ENCODE measurements at regions not wholly inside any gene's neighbourhood (a gene's known extent, or its start where the extent isn't known, plus 50 kb on each side); places are given as distances from the start of the nearest gene placed in this dataset.
"Not testable (repeated sequence)": the region's sequence is repeated elsewhere in the genome, so short reads cannot be mapped to it uniquely, and the experiment has no call there.

DNA sequence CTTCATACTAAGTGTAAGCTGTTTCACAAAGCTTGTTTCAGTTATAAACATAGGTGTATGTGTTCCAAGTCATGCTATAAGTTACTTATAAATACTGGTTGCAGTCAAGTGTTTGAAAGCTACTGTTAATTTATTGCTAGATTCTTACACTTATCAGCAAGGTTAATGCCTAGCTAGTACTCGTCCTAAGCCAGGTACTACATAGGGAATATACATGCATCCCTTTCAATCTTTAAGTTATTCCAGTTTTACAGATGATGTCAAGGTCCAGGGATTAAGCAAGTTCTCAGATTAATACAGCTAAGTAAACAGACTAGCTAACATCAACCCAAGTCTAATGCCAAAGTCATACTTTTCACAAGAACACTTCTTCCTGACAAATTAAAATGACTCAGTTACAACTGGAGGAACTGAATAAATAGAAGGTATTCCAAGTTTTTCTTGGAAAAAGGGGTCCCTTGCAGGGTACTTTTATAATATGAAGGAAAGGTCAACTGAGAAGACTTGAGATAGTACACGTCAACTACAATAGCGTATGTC, 652.2 kb upstream of the USP24 start:
- H3K36me3 ChIP-seq (ENCODE audit: insufficient read depth, insufficient read length, low read length) = no peaks in the 10 kb centered on the region
- H3K4me3 ChIP-seq (ENCODE audit: insufficient read length, low read depth) = no peak overlapping the region
- H3K4me1 ChIP-seq (ENCODE audit: insufficient read depth, insufficient read length) = no peaks in the 10 kb centered on the region
- H3K9me3 ChIP-seq (ENCODE audit: insufficient read depth, low read length) = no peaks in the 10 kb centered on the region
- H3K27me3 ChIP-seq (ENCODE audit: insufficient read depth, insufficient read length) = no peaks in the 10 kb centered on the region
- TF ChIP-seq ZNF274 (IDR thresholded peaks at IDR 0.05; ENCODE audit: low read depth, low read length) (no peak), SUZ12 (IDR thresholded peaks at IDR 0.05; ENCODE audit: extremely low read depth, insufficient read depth, insufficient read length) (no peak), YY1 (IDR thresholded peaks at IDR 0.05; ENCODE audit: insufficient read depth, insufficient read length) (no peak)
- no peak overlapping the region for H3K9ac ChIP-seq (ENCODE audit: insufficient read length, low read depth)
- DNase-seq (ENCODE audit: low read depth, low spot score) = no peak

DNA sequence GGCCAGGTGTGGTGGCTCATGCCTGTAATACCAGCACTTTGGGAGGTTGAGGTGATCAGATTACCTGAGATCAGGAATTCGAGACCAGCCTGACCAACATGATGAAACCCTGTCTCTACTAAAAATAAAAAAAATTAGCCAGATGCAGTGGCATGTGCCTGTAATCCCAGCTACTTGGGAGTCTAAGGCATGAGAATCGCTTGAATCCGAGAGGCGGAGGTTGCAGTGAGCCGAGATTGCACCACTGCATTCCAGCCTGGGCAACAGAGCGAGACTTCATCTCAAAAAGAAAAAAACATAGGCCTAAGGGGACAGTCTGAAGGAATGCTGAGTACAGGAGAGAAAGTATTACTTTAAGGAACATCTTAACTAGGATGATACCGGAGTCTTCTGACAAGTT, 650.6 kb upstream of the USP24 start:
- H3K36me3 ChIP-seq (ENCODE audit: insufficient read depth, insufficient read length, low read length); H3K9ac ChIP-seq (ENCODE audit: insufficient read length, low read depth); H3K9me3 ChIP-seq (ENCODE audit: insufficient read depth, low read length); H3K27me3 ChIP-seq (ENCODE audit: insufficient read depth, insufficient read length); DNase-seq (ENCODE audit: low read depth, low spot score); H3K4me1 ChIP-seq (ENCODE audit: insufficient read depth, insufficient read length); H3K4me3 ChIP-seq (ENCODE audit: insufficient read length, low read depth): not testable (repeated sequence)

- no peak for DNase-seq (ENCODE audit: low read depth, low spot score)
- Histone ChIP-seq H3K36me3 (ENCODE audit: insufficient read depth, insufficient read length, low read length) (no peaks in the 10 kb centered on the region), H3K4me1 (ENCODE audit: insufficient read depth, insufficient read length) (no peaks in the 10 kb centered on the region), H3K27me3 (ENCODE audit: insufficient read depth, insufficient read length) (no peaks in the 10 kb centered on the region), H3K9me3 (ENCODE audit: insufficient read depth, low read length) (no peaks in the 10 kb centered on the region), H3K4me3 (ENCODE audit: insufficient read length, low read depth) (no peak overlapping the region), H3K9ac (ENCODE audit: insufficient read length, low read depth) (no peak overlapping the region)
- no peak for TF ChIP-seq YY1 (IDR thresholded peaks at IDR 0.05; ENCODE audit: insufficient read depth, insufficient read length)
- no peak for TF ChIP-seq ZNF274 (IDR thresholded peaks at IDR 0.05; ENCODE audit: low read depth, low read length)
- no peak for TF ChIP-seq SUZ12 (IDR thresholded peaks at IDR 0.05; ENCODE audit: extremely low read depth, insufficient read depth, insufficient read length)
Measured at GRCh38 chr1:55864251-55864650, 649.1 kb upstream of the USP24 start.

DNA sequence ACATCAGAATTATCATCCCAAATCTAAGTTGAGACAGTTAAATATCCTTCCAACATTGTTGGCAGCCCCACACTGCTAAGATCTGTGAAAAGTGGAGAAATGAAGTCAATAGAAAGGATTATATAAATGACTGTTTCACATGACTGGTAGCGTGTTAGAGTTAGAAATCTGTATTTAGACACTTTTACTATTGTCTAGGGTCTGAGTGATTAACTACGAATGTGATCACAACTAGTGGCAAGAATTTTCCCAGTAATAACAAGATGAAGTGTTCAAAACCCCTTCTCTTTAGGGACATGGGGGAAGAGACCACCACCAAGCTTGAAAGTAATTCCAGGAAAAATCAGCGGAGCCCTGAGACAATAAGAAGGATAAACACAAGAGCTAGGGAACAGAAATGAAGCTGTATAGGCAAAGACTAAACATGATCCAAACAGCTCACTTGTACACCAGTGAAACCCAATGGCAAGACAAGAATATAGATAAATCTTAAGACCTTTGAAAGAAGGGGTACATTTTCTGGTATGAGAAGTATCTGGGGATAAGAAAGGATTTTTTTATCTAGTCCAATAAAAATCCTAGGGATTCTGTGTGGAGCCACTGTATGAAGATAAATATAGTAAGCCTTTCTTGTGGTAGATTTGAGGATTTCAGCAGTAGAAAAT, 646.6 kb upstream of the USP24 start:
- DNase-seq (ENCODE audit: low read depth, low spot score) = no peak
- no peak overlapping the region for H3K9ac ChIP-seq (ENCODE audit: insufficient read length, low read depth)
- H3K4me1 ChIP-seq (ENCODE audit: insufficient read depth, insufficient read length) = no peaks in the 10 kb centered on the region
- H3K9me3 ChIP-seq (ENCODE audit: insufficient read depth, low read length) = no peaks in the 10 kb centered on the region
- TF ChIP-seq SUZ12 (IDR thresholded peaks at IDR 0.05; ENCODE audit: extremely low read depth, insufficient read depth, insufficient read length) (no peak), ZNF274 (IDR thresholded peaks at IDR 0.05; ENCODE audit: low read depth, low read length) (no peak), YY1 (IDR thresholded peaks at IDR 0.05; ENCODE audit: insufficient read depth, insufficient read length) (no peak)
- H3K4me3 ChIP-seq (ENCODE audit: insufficient read length, low read depth) = no peak overlapping the region
- no peaks in the 10 kb centered on the region for H3K36me3 ChIP-seq (ENCODE audit: insufficient read depth, insufficient read length, low read length)
- H3K27me3 ChIP-seq (ENCODE audit: insufficient read depth, insufficient read length) = no peaks in the 10 kb centered on the region

- Histone ChIP-seq H3K4me1 (ENCODE audit: insufficient read depth, insufficient read length) (no peaks in the 10 kb centered on the region), H3K9me3 (ENCODE audit: insufficient read depth, low read length) (no peaks in the 10 kb centered on the region), H3K36me3 (ENCODE audit: insufficient read depth, insufficient read length, low read length) (no peaks in the 10 kb centered on the region), H3K27me3 (ENCODE audit: insufficient read depth, insufficient read length) (no peaks in the 10 kb centered on the region), H3K4me3 (ENCODE audit: insufficient read length, low read depth) (no peak overlapping the region), H3K9ac (ENCODE audit: insufficient read length, low read depth) (no peak overlapping the region)
- no peak for DNase-seq (ENCODE audit: low read depth, low spot score)
- TF ChIP-seq YY1 (IDR thresholded peaks at IDR 0.05; ENCODE audit: insufficient read depth, insufficient read length) = no peak
- no peak for TF ChIP-seq SUZ12 (IDR thresholded peaks at IDR 0.05; ENCODE audit: extremely low read depth, insufficient read depth, insufficient read length)
- TF ChIP-seq ZNF274 (IDR thresholded peaks at IDR 0.05; ENCODE audit: low read depth, low read length) = no peak
Measured at GRCh38 chr1:55860798-55861519, 645.8 kb upstream of the USP24 start.

DNA sequence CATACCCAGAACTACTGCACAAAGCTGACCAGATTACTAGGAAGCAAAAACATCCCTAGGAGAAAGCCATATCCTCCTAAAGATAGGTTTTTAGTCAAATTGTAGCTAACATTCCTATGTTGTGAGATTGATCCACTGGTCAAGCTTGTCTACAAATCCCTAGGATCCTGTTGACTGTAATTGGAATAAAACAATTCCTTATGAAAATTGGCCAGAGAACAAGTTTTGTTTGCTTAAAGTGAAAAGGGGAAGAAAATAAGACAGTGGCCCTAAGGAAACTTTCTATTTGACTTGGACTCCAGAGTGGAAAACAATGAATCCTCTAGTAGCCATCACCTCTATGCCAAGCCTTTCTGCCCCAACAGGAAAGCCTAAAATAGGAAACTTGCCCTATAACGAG, 645.2 kb upstream of the USP24 start:
- H3K9ac ChIP-seq (ENCODE audit: insufficient read length, low read depth) = no peak overlapping the region
- H3K4me1 ChIP-seq (ENCODE audit: insufficient read depth, insufficient read length) = no peaks in the 10 kb centered on the region

GRCh38 chr1:55854911-55855310, 639.7 kb upstream of the USP24 start:
- H3K36me3 ChIP-seq (ENCODE audit: insufficient read depth, insufficient read length, low read length) = no peaks in the 10 kb centered on the region
- H3K4me1 ChIP-seq (ENCODE audit: insufficient read depth, insufficient read length) = no peaks in the 10 kb centered on the region
- TF ChIP-seq YY1 (IDR thresholded peaks at IDR 0.05; ENCODE audit: insufficient read depth, insufficient read length) = no peak
- no peak for TF ChIP-seq ZNF274 (IDR thresholded peaks at IDR 0.05; ENCODE audit: low read depth, low read length)
- no peak for TF ChIP-seq SUZ12 (IDR thresholded peaks at IDR 0.05; ENCODE audit: extremely low read depth, insufficient read depth, insufficient read length)
- no peak overlapping the region for H3K9ac ChIP-seq (ENCODE audit: insufficient read length, low read depth)
- no peak for DNase-seq (ENCODE audit: low read depth, low spot score)
- H3K27me3 ChIP-seq (ENCODE audit: insufficient read depth, insufficient read length) = no peaks in the 10 kb centered on the region
- H3K9me3 ChIP-seq (ENCODE audit: insufficient read depth, low read length) = no peaks in the 10 kb centered on the region
- H3K4me3 ChIP-seq (ENCODE audit: insufficient read length, low read depth) = no peak overlapping the region

More for the DNA sequence above, 645.2 kb upstream of the USP24 start:
- no peaks in the 10 kb centered on the region for H3K9me3 ChIP-seq (ENCODE audit: insufficient read depth, low read length)
- no peak overlapping the region for H3K4me3 ChIP-seq (ENCODE audit: insufficient read length, low read depth)
- no peaks in the 10 kb centered on the region for H3K27me3 ChIP-seq (ENCODE audit: insufficient read depth, insufficient read length)
- TF ChIP-seq YY1 (IDR thresholded peaks at IDR 0.05; ENCODE audit: insufficient read depth, insufficient read length) = no peak
- no peak for TF ChIP-seq SUZ12 (IDR thresholded peaks at IDR 0.05; ENCODE audit: extremely low read depth, insufficient read depth, insufficient read length)
- TF ChIP-seq ZNF274 (IDR thresholded peaks at IDR 0.05; ENCODE audit: low read depth, low read length) = no peak
- H3K36me3 ChIP-seq (ENCODE audit: insufficient read depth, insufficient read length, low read length) = no peaks in the 10 kb centered on the region
- no peak for DNase-seq (ENCODE audit: low read depth, low spot score)

Data from NT2/D1 (cell line).